ENCODE measurements at regions not wholly inside any gene's neighbourhood (a gene's known extent, or its start where the extent isn't known, plus 50 kb on each side); places are given as distances from the start of the nearest gene placed in this dataset.
"Not testable (repeated sequence)": the region's sequence is repeated elsewhere in the genome, so short reads cannot be mapped to it uniquely, and the experiment has no call there.

- DNase-seq (ENCODE audit: low read depth, low spot score), result no peak
- in situ Hi-C loops (cut with HindIII; ENCODE audit: low pct_unique_long_range_greater_than_20kb, low sequenced_read_pairs), result no loop called here
Observed at GRCh38 chr16:17768257-17768656, 297.5 kb upstream of the XYLT1 start.

GRCh38 chr16:17766012-17766411 is 295.3 kb upstream of the XYLT1 start:
- in situ Hi-C loops (cut with HindIII; ENCODE audit: low pct_unique_long_range_greater_than_20kb, low sequenced_read_pairs), result no loop called here
- no peak for DNase-seq (ENCODE audit: low read depth, low spot score)

GRCh38 chr16:17759451-17760390 is 289.0 kb upstream of the XYLT1 start:
- in situ Hi-C loops (cut with HindIII; ENCODE audit: low pct_unique_long_range_greater_than_20kb, low sequenced_read_pairs), result no loop called here
- no peak for DNase-seq (ENCODE audit: low read depth, low spot score)

- DNase-seq (ENCODE audit: low read depth, low spot score), result no peak
- in situ Hi-C loops (cut with HindIII; ENCODE audit: low pct_unique_long_range_greater_than_20kb, low sequenced_read_pairs), result no loop called here
Observed at GRCh38 chr16:17757808-17758207, 287.0 kb upstream of the XYLT1 start.

GRCh38 chr16:17755158-17755557 is 284.4 kb upstream of the XYLT1 start:
- in situ Hi-C loops (cut with HindIII; ENCODE audit: low pct_unique_long_range_greater_than_20kb, low sequenced_read_pairs), result no loop called here

GRCh38 chr16:17753434-17753833 is 282.7 kb upstream of the XYLT1 start:
- DNase-seq (ENCODE audit: low read depth, low spot score), result no peak
- in situ Hi-C loops (cut with HindIII; ENCODE audit: low pct_unique_long_range_greater_than_20kb, low sequenced_read_pairs), result no loop called here

More at GRCh38 chr16:17755158-17755557, 284.4 kb upstream of the XYLT1 start:
- no peak for DNase-seq (ENCODE audit: low read depth, low spot score)

- no peak for DNase-seq (ENCODE audit: low read depth, low spot score)
- in situ Hi-C loops (cut with HindIII; ENCODE audit: low pct_unique_long_range_greater_than_20kb, low sequenced_read_pairs), result no loop called here
Observed at GRCh38 chr16:17749706-17750105, 278.9 kb upstream of the XYLT1 start.

- in situ Hi-C loops (cut with HindIII; ENCODE audit: low pct_unique_long_range_greater_than_20kb, low sequenced_read_pairs), result no loop called here
- DNase-seq (ENCODE audit: low read depth, low spot score), result no peak
Observed at GRCh38 chr16:17748044-17748719, 277.4 kb upstream of the XYLT1 start.

- DNase-seq (ENCODE audit: low read depth, low spot score), result no peak
- in situ Hi-C loops (cut with HindIII; ENCODE audit: low pct_unique_long_range_greater_than_20kb, low sequenced_read_pairs), result no loop called here
Observed at GRCh38 chr16:17747081-17747756, 276.5 kb upstream of the XYLT1 start.

- no peak for DNase-seq (ENCODE audit: low read depth, low spot score)
- in situ Hi-C loops (cut with HindIII; ENCODE audit: low pct_unique_long_range_greater_than_20kb, low sequenced_read_pairs), result no loop called here
Observed at GRCh38 chr16:17744921-17745572, 274.3 kb upstream of the XYLT1 start.

GRCh38 chr16:17743578-17743977 is 272.8 kb upstream of the XYLT1 start:
- DNase-seq (ENCODE audit: low read depth, low spot score), result no peak
- in situ Hi-C loops (cut with HindIII; ENCODE audit: low pct_unique_long_range_greater_than_20kb, low sequenced_read_pairs), result no loop called here

- in situ Hi-C loops (cut with HindIII; ENCODE audit: low pct_unique_long_range_greater_than_20kb, low sequenced_read_pairs), result no loop called here
- no peak for DNase-seq (ENCODE audit: low read depth, low spot score)
Observed at GRCh38 chr16:17743158-17743557, 272.4 kb upstream of the XYLT1 start.

- DNase-seq (ENCODE audit: low read depth, low spot score); in situ Hi-C loops (cut with HindIII; ENCODE audit: low pct_unique_long_range_greater_than_20kb, low sequenced_read_pairs): not testable (repeated sequence)
Observed at GRCh38 chr16:17735099-17735498, 264.3 kb upstream of the XYLT1 start.

GRCh38 chr16:17729820-17730219 is 259.1 kb upstream of the XYLT1 start:
- in situ Hi-C loops (cut with HindIII; ENCODE audit: low pct_unique_long_range_greater_than_20kb, low sequenced_read_pairs), result no loop called here
- DNase-seq (ENCODE audit: low read depth, low spot score), result no peak

- in situ Hi-C loops (cut with HindIII; ENCODE audit: low pct_unique_long_range_greater_than_20kb, low sequenced_read_pairs), result no loop called here
- no peak for DNase-seq (ENCODE audit: low read depth, low spot score)
Observed at GRCh38 chr16:17728196-17728595, 257.4 kb upstream of the XYLT1 start.

- no peak for DNase-seq (ENCODE audit: low read depth, low spot score)
Observed at GRCh38 chr16:17724242-17724898, 253.6 kb upstream of the XYLT1 start.

GRCh38 chr16:17723531-17724134 is 252.9 kb upstream of the XYLT1 start:
- in situ Hi-C loops (cut with HindIII; ENCODE audit: low pct_unique_long_range_greater_than_20kb, low sequenced_read_pairs), result no loop called here
- DNase-seq (ENCODE audit: low read depth, low spot score), result no peak

More at GRCh38 chr16:17724242-17724898, 253.6 kb upstream of the XYLT1 start:
- in situ Hi-C loops (cut with HindIII; ENCODE audit: low pct_unique_long_range_greater_than_20kb, low sequenced_read_pairs), result no loop called here
